ENCODE measurements at regions not wholly inside any gene's neighbourhood (a gene's known extent, or its start where the extent isn't known, plus 50 kb on each side); places are given as distances from the start of the nearest gene placed in this dataset.
"Not testable (repeated sequence)": the region's sequence is repeated elsewhere in the genome, so short reads cannot be mapped to it uniquely, and the experiment has no call there.

DNA sequence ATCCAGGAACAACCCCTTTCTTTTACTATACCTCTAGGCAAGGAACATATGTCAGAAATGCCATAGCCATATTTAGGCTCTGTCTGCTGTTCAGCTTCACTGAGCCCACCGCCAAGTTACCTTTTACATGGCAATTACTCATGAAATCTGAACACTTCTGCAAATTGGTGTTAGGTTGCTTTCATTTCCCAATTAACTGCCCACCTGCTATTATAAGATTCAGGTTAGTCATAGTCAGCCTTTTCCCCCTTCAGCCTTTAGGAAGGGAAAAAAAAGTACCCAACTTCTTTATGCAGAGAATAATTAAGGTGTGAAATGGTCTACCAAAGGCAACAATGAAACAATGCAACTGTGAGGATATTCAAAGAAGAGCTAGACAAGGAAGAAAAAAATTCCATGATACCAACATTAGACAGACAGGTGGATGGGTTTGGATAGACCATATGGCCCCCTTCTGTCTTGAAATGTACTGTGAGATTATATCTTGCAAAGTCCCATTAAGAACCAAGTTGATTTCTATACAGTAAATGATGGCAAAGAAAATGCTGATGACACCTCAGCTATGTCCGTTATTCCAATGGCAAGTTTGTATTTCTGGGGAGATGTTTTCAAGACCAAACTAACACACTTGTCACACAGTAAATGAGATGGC lies 442.1 kb upstream of the NRP1 start:
- DNase-seq, result no peak

- no peak for DNase-seq
These were observed 440.4 kb upstream of the NRP1 start for GRCh38 chr10:33774857-33775256.

GRCh38 chr10:33773886-33774480 lies 439.5 kb upstream of the NRP1 start:
- DNase-seq, result no peak

- DNase-seq, result no peak
These were observed 438.7 kb upstream of the NRP1 start for GRCh38 chr10:33773253-33773573.

DNA sequence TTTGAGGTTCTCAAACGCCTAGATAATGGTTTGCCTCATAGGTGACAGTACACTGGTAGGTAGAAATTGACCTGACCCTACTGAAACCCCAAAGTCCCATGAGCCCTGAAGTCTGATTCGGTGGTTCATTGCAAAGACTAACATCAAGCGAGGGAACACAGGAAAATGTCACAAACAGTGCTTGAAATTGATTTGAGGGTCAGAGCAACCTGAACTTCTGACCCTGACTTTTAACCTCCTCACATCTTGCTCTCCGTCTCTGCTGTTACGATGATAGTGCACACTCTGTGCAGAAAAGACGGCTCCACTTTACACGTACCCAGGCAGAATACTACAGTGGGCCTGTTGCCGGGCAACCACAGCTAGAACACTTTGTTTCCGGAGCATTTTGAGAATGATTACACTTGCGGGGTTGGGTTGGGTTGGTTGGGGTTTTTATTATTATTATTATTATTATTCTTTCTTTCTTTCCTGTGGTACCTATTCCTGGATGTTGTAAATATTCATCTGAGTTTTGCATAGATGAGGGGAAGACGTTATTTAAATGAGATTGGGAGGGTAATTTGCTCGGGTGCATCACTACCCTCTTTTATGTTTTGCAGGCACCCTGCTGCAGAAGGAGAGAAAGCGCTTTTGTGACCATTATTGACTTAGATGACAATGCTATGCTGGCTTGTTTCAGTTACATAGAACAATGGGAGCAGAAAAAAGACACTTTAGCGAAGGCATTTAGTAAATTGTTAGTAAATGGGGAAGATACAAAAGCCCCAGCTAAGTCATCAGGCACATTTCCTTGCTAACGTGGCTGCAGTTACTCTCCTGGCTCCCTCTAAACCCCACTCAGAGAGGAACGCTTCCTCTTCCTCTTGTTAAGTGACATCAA lies 438.1 kb upstream of the NRP1 start:
- no peak for DNase-seq

- DNase-seq, result not testable (repeated sequence)
These were observed 437.4 kb upstream of the NRP1 start for GRCh38 chr10:33771856-33772255.

DNA sequence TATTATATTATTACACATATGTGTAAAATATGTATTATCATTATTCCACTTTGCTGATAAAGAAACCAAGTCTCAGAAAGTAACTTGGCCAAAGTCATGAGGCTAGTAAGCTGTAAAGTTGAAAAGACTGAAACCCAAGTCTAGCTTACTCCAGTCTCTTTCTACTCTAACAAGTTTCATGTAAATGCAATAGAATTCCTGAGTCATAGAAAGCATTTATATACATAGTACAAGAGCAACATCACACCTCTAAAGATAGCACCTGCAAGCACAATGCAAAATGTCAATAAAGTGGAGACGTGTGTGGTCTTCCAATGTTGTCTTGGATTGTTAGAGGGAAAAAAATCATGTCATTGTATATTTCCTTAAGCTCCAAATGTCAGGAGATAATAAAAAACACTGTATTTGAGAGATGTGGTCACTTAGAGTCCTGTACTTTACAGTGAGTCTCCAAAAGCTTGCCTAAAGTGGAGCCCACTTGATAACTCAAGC lies 430.3 kb upstream of the NRP1 start:
- DNase-seq, result no peak

DNA sequence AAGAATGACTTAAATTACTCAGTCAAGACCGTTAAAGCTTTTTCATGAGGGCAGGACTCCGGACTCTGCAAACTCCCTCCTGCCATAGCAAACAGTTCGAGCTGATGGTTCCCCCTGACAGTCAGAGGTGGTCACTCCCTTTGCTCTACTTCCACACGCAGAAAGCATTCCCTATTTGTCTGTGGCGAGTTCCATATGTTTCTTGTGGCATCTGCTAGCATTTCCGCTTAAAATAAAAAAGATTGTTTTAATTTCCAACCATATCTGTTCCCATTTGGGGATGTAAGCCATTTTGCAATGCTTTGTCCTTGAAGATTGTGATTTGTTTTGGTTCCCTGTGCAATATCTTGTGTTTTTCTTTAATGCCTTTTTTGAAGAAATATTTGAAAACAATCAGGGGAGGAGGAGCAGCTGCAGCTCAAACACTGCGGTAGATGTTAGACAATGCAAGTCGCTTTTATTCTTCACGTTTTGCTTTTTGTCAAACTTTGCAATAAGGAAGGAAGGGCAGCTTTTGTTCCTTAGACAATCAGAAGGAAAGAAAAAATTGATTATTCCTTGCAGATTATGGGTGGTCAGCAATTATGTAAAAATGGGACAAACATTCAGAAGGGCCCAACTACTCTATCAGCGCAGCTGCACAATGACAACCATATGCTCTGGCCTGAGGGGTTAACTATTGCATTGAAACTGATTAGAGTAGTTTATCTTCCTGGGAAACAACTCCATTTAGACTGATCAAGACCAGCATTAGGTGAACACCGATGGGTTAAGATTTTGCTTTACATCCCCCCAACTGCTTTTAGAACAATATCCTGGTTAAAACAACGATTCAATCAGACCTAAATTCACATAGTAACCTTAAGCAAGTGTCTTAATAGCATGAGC lies 425.8 kb upstream of the NRP1 start:
- DNase-seq, result no peak

DNA sequence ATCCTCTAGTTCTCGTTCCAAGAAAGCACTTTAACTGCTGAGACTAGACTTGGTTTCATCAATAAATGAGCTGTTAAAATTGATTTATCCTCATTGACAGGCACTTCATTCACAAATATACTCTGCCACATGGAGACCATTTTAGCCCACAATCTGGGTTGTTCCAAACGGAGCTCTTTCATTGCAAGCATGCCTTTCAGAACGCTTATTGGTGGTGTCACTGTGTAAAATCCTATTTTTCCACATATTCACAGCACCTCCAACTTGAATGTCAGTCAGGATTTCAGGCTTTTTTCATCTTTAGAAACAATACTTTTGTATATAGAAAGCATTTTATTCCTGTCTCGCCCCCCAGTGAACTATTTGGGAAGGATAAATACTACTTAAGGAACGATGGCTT lies 424.7 kb upstream of the NRP1 start:
- no peak for DNase-seq

DNA sequence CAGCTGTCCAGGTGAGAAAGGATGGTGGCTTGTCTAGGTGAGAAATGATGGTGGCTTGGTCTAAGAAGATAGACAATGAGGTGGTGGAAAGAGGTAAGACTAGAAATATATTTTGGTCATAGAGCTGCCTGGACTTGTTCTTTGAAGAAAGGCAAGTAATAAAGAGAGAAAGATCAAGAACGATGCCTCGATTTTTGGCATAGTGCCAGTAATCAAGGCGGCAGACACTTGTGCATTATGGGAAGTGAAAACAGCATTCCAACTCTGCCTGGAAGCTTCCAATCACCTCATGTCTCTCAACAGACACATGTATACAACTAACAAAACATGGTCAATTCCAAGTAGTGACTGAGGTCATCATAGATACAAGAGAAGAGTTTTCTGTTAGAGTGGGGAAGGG lies 423.8 kb upstream of the NRP1 start:
- no peak for DNase-seq

GRCh38 chr10:33754052-33754451 lies 419.6 kb upstream of the NRP1 start:
- DNase-seq, result no peak

DNA sequence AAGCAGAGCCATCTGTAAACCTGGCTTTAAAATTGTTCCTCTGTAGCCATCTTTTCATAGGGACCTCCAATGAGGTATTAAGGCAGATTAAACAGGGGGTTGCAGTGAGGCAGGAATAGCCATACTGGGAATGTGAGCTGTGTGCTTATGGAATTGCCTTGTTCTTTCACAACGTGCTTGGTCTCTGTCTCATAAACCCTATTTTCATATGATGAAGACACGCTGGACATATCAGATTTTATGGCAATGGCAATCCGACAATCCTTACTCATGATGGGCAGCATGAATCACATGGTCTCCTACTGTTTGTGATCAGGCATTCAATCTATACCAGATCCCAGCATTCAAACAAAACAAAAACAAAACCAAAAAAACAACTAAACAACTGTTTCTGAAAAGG lies 418.9 kb upstream of the NRP1 start:
- no peak for DNase-seq

GRCh38 chr10:33749790-33750189 lies 415.3 kb upstream of the NRP1 start:
- DNase-seq, result no peak

DNA sequence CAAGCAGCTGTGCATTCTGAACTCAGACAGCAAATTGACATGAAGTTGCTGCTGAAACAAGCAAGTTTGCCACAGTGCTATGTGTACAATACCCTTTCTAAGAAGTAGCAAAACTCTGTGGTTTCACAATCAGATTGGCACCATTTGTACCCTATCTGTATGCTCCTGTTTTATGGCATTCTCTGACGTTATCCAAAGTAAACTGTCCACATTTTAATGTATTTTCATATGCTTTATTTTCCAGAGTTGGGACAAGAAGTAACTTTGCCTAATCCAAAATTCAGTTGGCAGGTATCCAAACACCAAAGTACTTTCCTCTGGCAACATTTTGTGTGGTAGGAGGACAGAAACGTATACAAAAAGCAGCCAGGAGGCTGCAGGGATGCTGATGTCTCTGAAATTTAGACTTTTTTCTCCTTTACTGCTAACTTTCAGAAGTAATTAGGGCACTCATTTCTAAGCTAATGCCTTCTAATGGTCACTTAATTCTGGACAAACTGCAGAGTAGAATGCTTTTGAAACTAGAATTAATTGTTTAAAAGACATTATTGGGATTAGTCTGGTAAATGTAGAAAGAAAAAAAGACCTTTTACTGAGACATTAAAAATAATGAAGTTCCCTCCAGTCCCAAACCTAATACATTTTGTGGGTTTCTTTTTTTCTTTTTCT lies 414.7 kb upstream of the NRP1 start:
- no peak for DNase-seq

- DNase-seq, result no peak
These were observed 412.4 kb upstream of the NRP1 start for GRCh38 chr10:33746836-33747268.

DNA sequence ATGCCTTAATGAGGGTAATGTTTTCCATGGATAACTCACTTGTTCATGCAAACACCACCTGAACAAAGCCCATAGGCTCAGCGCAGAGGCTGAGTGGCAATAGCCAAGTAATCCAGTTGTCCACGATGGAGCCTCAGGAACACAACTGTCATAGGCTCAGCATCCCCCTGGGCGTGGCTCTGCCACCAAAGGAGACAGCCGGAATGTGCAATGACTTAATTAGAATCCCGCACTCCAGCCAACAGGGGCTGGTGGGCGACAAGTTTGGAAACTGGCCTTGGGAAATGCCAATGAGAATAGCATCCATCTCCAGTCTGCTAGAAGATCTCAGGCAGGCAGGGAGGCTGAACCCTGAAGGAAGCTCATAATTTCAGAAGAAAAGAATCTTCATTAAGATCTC lies 411.7 kb upstream of the NRP1 start:
- DNase-seq, result no peak

- no peak for DNase-seq
These were observed 409.0 kb upstream of the NRP1 start for GRCh38 chr10:33743429-33743857.

GRCh38 chr10:33739031-33739430 lies 404.6 kb upstream of the NRP1 start:
- no peak for DNase-seq

- DNase-seq, result no peak
These were observed 401.0 kb upstream of the NRP1 start for GRCh38 chr10:33735464-33735923.

DNA sequence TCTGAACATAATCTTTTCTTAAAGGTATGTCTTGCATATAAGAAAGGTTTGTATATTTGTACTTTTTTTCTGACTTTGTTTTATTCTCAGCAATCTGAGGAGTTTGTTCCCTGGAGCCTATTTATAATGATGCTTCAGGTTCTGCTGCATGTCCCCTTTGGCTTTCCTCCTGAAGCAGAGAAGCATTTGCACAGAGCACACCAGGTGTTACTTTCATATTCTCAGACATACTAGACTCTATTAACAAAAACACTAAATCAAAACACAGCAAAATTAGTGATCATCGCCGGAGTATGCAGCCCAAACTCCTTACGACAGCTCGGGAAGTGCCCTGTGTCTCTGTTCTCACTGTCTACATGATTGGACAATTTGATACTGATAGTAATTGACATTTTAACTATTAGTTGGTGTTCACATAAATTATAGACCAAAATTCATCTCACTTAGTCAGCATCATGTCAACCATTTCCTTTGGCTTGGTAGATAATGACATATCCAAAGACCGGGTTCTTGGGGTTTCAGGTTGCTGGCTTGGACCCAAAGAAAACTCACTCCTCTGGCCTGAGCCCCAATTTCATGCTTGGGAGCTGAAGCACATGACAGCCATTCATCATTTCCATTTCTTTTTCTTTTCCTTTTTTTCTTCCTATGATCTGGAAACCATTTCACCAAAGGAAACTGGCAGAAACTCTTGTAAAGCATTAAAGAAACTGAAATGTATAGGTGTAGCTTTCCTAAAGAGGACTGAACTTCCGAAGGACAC lies 400.1 kb upstream of the NRP1 start:
- DNase-seq, result no peak

DNA sequence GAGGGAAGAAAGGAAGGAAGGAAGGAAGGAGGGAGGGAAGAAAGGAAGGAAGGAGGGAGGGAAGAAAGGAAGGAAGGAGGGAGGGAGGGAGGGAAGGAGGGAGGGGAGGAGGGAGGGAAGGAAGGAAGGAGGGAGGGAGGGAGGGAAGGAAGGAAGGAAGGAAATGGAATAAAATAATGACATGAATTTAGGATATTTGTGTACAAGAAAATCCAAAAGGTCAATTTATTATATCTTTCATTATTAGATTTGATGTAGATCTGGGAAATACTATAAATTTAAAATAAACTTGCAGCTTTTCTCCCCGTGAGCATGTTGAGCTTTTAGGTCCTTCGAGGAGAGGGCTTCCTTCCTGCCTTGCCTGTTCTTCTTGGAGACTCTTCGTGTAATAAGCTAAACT lies 398.6 kb upstream of the NRP1 start:
- DNase-seq, result no peak

Measured in activated CD4-positive, alpha-beta T cell treated with anti-CD3 and anti-CD28 coated beads, Interleukin-2, amount 50 U/mL, for 16 hours (primary cell).